ENCODE measurements at regions not wholly inside any gene's neighbourhood (a gene's known extent, or its start where the extent isn't known, plus 50 kb on each side); places are given as distances from the start of the nearest gene placed in this dataset.

DNA sequence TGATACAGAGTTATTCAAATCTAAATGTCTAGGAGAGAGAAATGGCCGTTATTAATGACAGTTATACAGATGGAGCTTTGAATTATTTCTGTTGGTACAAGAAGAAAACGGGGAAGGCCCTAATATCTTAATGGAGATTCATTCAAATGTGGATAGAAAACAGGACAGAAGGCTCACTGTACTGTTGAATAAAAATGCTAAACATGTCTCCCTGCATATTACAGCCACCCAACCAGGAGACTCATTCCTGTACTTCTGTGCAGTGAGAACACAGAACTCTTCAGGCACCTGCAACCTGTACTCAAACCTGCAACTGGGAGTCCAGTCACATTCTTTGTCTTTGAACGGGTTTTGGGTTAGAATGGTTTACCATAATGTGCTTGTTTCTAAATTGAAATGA is 403.2 kb downstream of the DAD1 start:
- TF ChIP-seq CTCF (IDR thresholded peaks at IDR 0.05) (no peak), TCF7L2 (IDR thresholded peaks at IDR 0.05; ENCODE audit: low read depth, low read length) (no peak)
